ENCODE measurements at regions not wholly inside any gene's neighbourhood (a gene's known extent, or its start where the extent isn't known, plus 50 kb on each side); places are given as distances from the start of the nearest gene placed in this dataset.

- TF ChIP-seq CTCF (IDR thresholded peaks at IDR 0.05 in 4 of 5, conservative IDR thresholded peaks at IDR 0.05 in 1 of 5) = no peak
- TF ChIP-seq POLR2A (IDR thresholded peaks at IDR 0.05) = no peak
Measured at GRCh38 chr6:80625405-80625804, 518.9 kb downstream of the BCKDHB start.

Measured in gastrocnemius medialis (tissue), 4 donors.